OCI-LY7 (cell line): ENCODE measurements at regions not wholly inside any gene's neighbourhood (a gene's known extent, or its start where the extent isn't known, plus 50 kb on each side); places are given as distances from the start of the nearest gene placed in this dataset.

Experiments
- BruUV-seq: library from RNA; stranded (reverse); fragments of 400-500 nt; replicated peaks from 2 replicates; lab custom pipeline; 2021; lab: Mats Ljungman, UMichigan
- CTCF ChIA-PET: fragments of 300-600 bp; sonication (Branson Sonifier 250); formaldehyde crosslinking; loops from one replicate; lab custom pipeline; 2022; ENCODE audit warnings: antibody characterized with exemption; ENCODE audit not compliant: unreplicated experiment; lab: Charles Lee
- POLR2A ChIA-PET: fragments of 300-600 bp; sonication (Branson Sonifier 250); formaldehyde crosslinking; loops from one replicate; lab custom pipeline; 2022; ENCODE audit warnings: antibody characterized with exemption; lab: Charles Lee
- DNase-seq: peaks from one replicate; pipeline ENCODE4 v3.0.0-alpha.2; 2015; ENCODE audit warnings: low spot score
- H2AFZ ChIP-seq: fragments of 200-600 bp; sonication (generic), shearing (Covaris generic); 2 replicates; pipeline ENCODE4 v1.6.1; 2014; ENCODE audit warnings: mild to moderate bottlenecking, antibody characterized with exemption, low read length, moderate library complexity
- H3K27ac ChIP-seq: fragments of 200-600 bp; sonication (generic); 2 replicates; pipeline ENCODE4 v1.5.1; 2014; ENCODE audit warnings: mixed run types, low read depth, mild to moderate bottlenecking, moderate library complexity, low read length, inconsistent platforms; ENCODE audit not compliant: poor library complexity, severe bottlenecking
- H3K36me3 ChIP-seq: fragments of 200-600 bp; sonication (generic); 2 replicates; pipeline ENCODE4 v1.6.1; 2014; ENCODE audit warnings: mild to moderate bottlenecking, antibody characterized with exemption, low read length, moderate library complexity, mixed read lengths; ENCODE audit not compliant: insufficient read depth
- H3K4me1 ChIP-seq: fragments of 200-600 bp; sonication (generic); 2 replicates; pipeline ENCODE4 v1.5.1; 2014; ENCODE audit warnings: mild to moderate bottlenecking, low read length; ENCODE audit not compliant: insufficient read depth, poor library complexity, severe bottlenecking
- H3K4me2 ChIP-seq: fragments of 200-600 bp; sonication (generic); 2 replicates; pipeline ENCODE4 v1.6.1; 2014; ENCODE audit warnings: mild to moderate bottlenecking, low read length
- H3K4me3 ChIP-seq: fragments of 200-600 bp; sonication (generic); 2 replicates; pipeline ENCODE4 v1.5.1; 2014; ENCODE audit warnings: mild to moderate bottlenecking, low read depth, low read length; ENCODE audit not compliant: poor library complexity, severe bottlenecking
- H3K79me2 ChIP-seq: fragments of 200-600 bp; sonication (generic); 2 replicates; pipeline ENCODE4 v1.6.1; 2016; ENCODE audit warnings: low read depth, mild to moderate bottlenecking, low read length, moderate library complexity, mixed read lengths; ENCODE audit not compliant: insufficient read depth
- H3K9me2 ChIP-seq: fragments of 200-600 bp; sonication (generic); 2 replicates; pipeline ENCODE4 v1.6.1; 2016; ENCODE audit warnings: mild to moderate bottlenecking, low read length, mixed read lengths; ENCODE audit not compliant: insufficient read depth
- H3K9me3 ChIP-seq: fragments of 200-600 bp; sonication (generic); 2 replicates; pipeline ENCODE4 v1.6.1; 2014; ENCODE audit warnings: mild to moderate bottlenecking, mixed run types, low read length, mixed read lengths
- H4K20me1 ChIP-seq: fragments of 200-600 bp; sonication (generic); 2 replicates; pipeline ENCODE4 v1.6.1; 2014; ENCODE audit warnings: mild to moderate bottlenecking, antibody characterized with exemption, low read length, moderate library complexity, mixed read lengths; ENCODE audit not compliant: insufficient read depth
- EZH2phosphoT487 ChIP-seq: fragments of 200-600 bp; sonication (generic); IDR thresholded peaks from 2 replicates; pipeline ENCODE4 v1.6.1; 2018; ENCODE audit warnings: low read depth, borderline replicate concordance, mild to moderate bottlenecking, mixed run types, antibody characterized with exemption, low read length, moderate library complexity, mixed read lengths
- intact Hi-C: fragments of 100-400 bp; cut with micrococcal nuclease; formaldehyde crosslinking; loops from one replicate; pipeline ENCODE4 v1.10.0; 2022; ENCODE audit not compliant: unreplicated experiment
- TF ChIP-seq, protein P1 (sequence below): fragments of 200-600 bp; sonication (generic); conservative IDR thresholded peaks from 2 replicates; pipeline ENCODE4 v1.5.1; 2014; ENCODE audit warnings: mild to moderate bottlenecking, antibody characterized with exemption, low read length, moderate library complexity, mixed read lengths

GRCh38 chr2:235378246-235378645 lies 115.6 kb upstream of the AGAP1 start:
- no peak overlapping the region for H3K4me2 ChIP-seq
- no peak for TF ChIP-seq EZH2phosphoT487
- TF ChIP-seq, protein P1, sequence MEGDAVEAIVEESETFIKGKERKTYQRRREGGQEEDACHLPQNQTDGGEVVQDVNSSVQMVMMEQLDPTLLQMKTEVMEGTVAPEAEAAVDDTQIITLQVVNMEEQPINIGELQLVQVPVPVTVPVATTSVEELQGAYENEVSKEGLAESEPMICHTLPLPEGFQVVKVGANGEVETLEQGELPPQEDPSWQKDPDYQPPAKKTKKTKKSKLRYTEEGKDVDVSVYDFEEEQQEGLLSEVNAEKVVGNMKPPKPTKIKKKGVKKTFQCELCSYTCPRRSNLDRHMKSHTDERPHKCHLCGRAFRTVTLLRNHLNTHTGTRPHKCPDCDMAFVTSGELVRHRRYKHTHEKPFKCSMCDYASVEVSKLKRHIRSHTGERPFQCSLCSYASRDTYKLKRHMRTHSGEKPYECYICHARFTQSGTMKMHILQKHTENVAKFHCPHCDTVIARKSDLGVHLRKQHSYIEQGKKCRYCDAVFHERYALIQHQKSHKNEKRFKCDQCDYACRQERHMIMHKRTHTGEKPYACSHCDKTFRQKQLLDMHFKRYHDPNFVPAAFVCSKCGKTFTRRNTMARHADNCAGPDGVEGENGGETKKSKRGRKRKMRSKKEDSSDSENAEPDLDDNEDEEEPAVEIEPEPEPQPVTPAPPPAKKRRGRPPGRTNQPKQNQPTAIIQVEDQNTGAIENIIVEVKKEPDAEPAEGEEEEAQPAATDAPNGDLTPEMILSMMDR, result no peak
- no peak for DNase-seq
- no peaks in the 10 kb centered on the region for H3K36me3 ChIP-seq
- ChIA-PET CTCF (no interaction called here), POLR2A (no interaction called here)
- intact Hi-C loops, result no loop called here
- H3K9me2 ChIP-seq, result no peaks in the 10 kb centered on the region
- H2AFZ ChIP-seq, result no peak overlapping the region
- H3K4me1 ChIP-seq, result no peaks in the 10 kb centered on the region
- H4K20me1 ChIP-seq, result no peaks in the 10 kb centered on the region
- no peak overlapping the region for H3K4me3 ChIP-seq
- no peaks in the 10 kb centered on the region for H3K9me3 ChIP-seq
- no TSS peak for BruUV-seq
- H3K79me2 ChIP-seq, result no peaks in the 10 kb centered on the region
- no peak overlapping the region for H3K27ac ChIP-seq

GRCh38 chr2:235378944-235379343 lies 114.9 kb upstream of the AGAP1 start:
- CTCF ChIA-PET, result no interaction called here
- H3K4me3 ChIP-seq, result no peak overlapping the region
- no peak overlapping the region for H3K27ac ChIP-seq
- TF ChIP-seq, protein P1, result no peak
- no peak for TF ChIP-seq EZH2phosphoT487
- POLR2A ChIA-PET, result interaction anchor here (0.6 kb wide), 1 partner anchor 204 kb away, joined by 3 read pairs; no protein-coding TSS in a partner anchor
- no peak for DNase-seq
- no peaks in the 10 kb centered on the region for H3K9me3 ChIP-seq
- H2AFZ ChIP-seq, result no peak overlapping the region
- no peak overlapping the region for H3K4me2 ChIP-seq
- no peaks in the 10 kb centered on the region for H3K79me2 ChIP-seq
- H3K4me1 ChIP-seq, result no peaks in the 10 kb centered on the region
- intact Hi-C loops, result no loop called here
- H4K20me1 ChIP-seq, result no peaks in the 10 kb centered on the region
- no TSS peak for BruUV-seq
- no peaks in the 10 kb centered on the region for H3K36me3 ChIP-seq
- H3K9me2 ChIP-seq, result no peaks in the 10 kb centered on the region

GRCh38 chr2:235381261-235381912 lies 112.5 kb upstream of the AGAP1 start:
- no TSS peak for BruUV-seq
- Histone ChIP-seq H3K27ac (no peak overlapping the region), H3K4me3 (no peak overlapping the region), H3K79me2 (no peaks in the 10 kb centered on the region), H3K4me2 (no peak overlapping the region), H4K20me1 (no peaks in the 10 kb centered on the region), H2AFZ (no peak overlapping the region), H3K36me3 (no peaks in the 10 kb centered on the region), H3K9me3 (no peaks in the 10 kb centered on the region), H3K9me2 (no peaks in the 10 kb centered on the region), H3K4me1 (no peaks in the 10 kb centered on the region)
- DNase-seq, result no peak
- CTCF ChIA-PET, result no interaction called here
- intact Hi-C loops, result no loop called here
- TF ChIP-seq EZH2phosphoT487, result no peak
- TF ChIP-seq, protein P1, result no peak
- POLR2A ChIA-PET, result no interaction called here
